IMR-90 (cell line): ENCODE measurements at regions not wholly inside any gene's neighbourhood (a gene's known extent, or its start where the extent isn't known, plus 50 kb on each side); places are given as distances from the start of the nearest gene placed in this dataset.

Source experiments
- BHLHE40 ChIP-seq: fragments of 150-350 bp; IDR thresholded peaks from 2 replicates; pipeline ENCODE4 v1.6.1; 2016; ENCODE audit warnings: mild to moderate bottlenecking, low read depth, low read length
- CTCF ChIP-seq: conservative IDR thresholded peaks from 2 replicates; pipeline ENCODE4 v1.5.1; 2012; ENCODE audit warnings: mild to moderate bottlenecking, low read depth, low read length, improper control_type of control experiment

DNA sequence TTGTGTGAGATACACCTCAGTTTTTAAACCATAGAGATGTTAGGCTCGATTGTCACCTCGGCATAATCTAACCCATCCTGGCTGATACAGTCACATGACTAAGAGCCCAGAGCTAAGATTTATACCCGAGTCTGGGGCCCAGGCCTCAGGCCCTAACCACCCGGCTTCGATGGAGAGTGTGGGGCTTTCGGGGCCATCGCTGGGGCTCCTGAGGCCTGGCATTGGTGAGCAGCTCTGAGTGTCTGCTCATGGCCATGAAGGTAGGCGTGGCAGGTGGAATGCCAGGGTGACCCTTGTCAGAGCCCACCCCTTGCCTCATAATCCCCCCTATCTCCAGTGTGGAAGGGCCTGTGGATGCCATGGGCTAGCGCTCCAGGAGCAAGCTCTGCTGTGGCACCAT lies 164.3 kb downstream of the BMP7 start:
- no peak for TF ChIP-seq CTCF
- no peak for TF ChIP-seq BHLHE40
